Prostate gland (tissue), 2 donors: ENCODE measurements at regions not wholly inside any gene's neighbourhood (a gene's known extent, or its start where the extent isn't known, plus 50 kb on each side); places are given as distances from the start of the nearest gene placed in this dataset.

Source experiments
- DNase-seq: peaks from one replicate; pipeline ENCODE4 v3.0.0-alpha.2; 2019; ENCODE audit warnings: low spot score
- H3K27ac ChIP-seq, 2 donors: fragments of 200-600 bp; sonication (generic); 2 replicates each; pipeline ENCODE4 v1.5.1; 2017 to 2019
- H3K27me3 ChIP-seq: fragments of 200-600 bp; sonication (generic); replicated peaks from 2 replicates; pipeline ENCODE4 v1.5.1; 2019; ENCODE audit not compliant: insufficient read depth
- H3K36me3 ChIP-seq, 2 donors: fragments of 200-600 bp; sonication (generic); 1 replicate in 1 of 2; 2 replicates in 1 of 2; pipeline versions ENCODE4 v1.5.1 to v1.8.1; 2017 to 2019
- H3K4me1 ChIP-seq: fragments of 200-600 bp; sonication (generic); replicated peaks from 2 replicates; pipeline ENCODE4 v1.5.1; 2019
- H3K4me3 ChIP-seq, 2 donors: fragments of 200-600 bp; sonication (generic); 2 replicates each; pipeline ENCODE4 v1.5.1; 2017 to 2019
- H3K9me3 ChIP-seq: fragments of 200-600 bp; sonication (generic); 2 replicates; pipeline ENCODE4 v1.5.1; 2017
- POLR2A ChIP-seq: fragments of 450-650 bp; IDR thresholded peaks from one replicate; pipeline ENCODE4 v1.6.1; 2016; ENCODE audit warnings: antibody characterized with exemption, mild to moderate bottlenecking
- POLR2AphosphoS5 ChIP-seq: sonication (generic); formaldehyde crosslinking; IDR thresholded peaks from one replicate; pipeline ENCODE4 v1.6.1; 2017; ENCODE audit warnings: antibody characterized with exemption
- WGBS: methylation state at CpG from one replicate; pipeline ENCODE4 v1.1.5; 2018; 5-methylcytosine and 5-hydroxymethylcytosine counted together
- intact Hi-C: fragments of 100-400 bp; cut with DNase I; formaldehyde crosslinking; loops from one replicate; pipeline ENCODE4 v1.14.2; 2022
- TF ChIP-seq, protein P1 (sequence below), 4 experiments: fragments of 200-600 bp in 2 of 4; fragments of 450-650 bp in 2 of 4; sonication (generic) in 2 of 4; IDR thresholded peaks; 1 replicate in 3 of 4; 2 replicates in 1 of 4; pipeline ENCODE4 v1.5.1; 2016 to 2019; ENCODE audit warnings: antibody characterized with exemption in 4 of 4, mild to moderate bottlenecking in 2 of 4, moderate library complexity in 2 of 4

GRCh38 chr5:144798595-144798994 lies 627.9 kb downstream of the KCTD16 start:
- DNase-seq, result no peak
- Histone ChIP-seq H3K4me3 (no peak overlapping the region), H3K4me1 (no peaks in the 10 kb centered on the region), H3K27me3 (no peaks in the 10 kb centered on the region), H3K27ac (no peak overlapping the region), H3K9me3 (no peaks in the 10 kb centered on the region), H3K36me3 (no peaks in the 10 kb centered on the region)
- WGBS, result 60% methylated on average over 1 of the region's 1 CpG
- intact Hi-C loops, result no loop called here
- TF ChIP-seq POLR2A, result no peak
- TF ChIP-seq, protein P1, sequence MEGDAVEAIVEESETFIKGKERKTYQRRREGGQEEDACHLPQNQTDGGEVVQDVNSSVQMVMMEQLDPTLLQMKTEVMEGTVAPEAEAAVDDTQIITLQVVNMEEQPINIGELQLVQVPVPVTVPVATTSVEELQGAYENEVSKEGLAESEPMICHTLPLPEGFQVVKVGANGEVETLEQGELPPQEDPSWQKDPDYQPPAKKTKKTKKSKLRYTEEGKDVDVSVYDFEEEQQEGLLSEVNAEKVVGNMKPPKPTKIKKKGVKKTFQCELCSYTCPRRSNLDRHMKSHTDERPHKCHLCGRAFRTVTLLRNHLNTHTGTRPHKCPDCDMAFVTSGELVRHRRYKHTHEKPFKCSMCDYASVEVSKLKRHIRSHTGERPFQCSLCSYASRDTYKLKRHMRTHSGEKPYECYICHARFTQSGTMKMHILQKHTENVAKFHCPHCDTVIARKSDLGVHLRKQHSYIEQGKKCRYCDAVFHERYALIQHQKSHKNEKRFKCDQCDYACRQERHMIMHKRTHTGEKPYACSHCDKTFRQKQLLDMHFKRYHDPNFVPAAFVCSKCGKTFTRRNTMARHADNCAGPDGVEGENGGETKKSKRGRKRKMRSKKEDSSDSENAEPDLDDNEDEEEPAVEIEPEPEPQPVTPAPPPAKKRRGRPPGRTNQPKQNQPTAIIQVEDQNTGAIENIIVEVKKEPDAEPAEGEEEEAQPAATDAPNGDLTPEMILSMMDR (IDR thresholded peaks at IDR 0.05), result no peak
- no peak for TF ChIP-seq POLR2AphosphoS5

DNA sequence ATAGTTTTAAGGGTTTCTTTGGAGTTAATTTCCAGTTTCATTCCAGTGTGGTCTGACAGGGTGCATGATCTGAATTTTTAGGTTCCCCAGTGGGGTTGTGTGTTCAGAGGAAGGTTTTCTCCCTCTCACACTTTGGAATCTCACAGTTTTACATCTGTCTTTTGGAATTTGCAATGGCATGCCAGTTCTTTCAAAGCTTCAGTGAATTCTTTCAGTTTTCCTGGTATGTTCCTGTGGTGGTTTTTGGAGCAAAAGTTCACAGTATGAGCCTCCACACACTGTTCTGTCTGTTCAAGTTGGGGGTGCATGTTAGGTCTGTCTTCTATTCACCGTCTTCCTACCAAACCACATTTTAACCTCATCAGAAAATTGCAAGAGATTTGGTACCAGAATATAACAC lies 624.2 kb downstream of the KCTD16 start:
- Histone ChIP-seq H3K27ac (no peak overlapping the region), H3K27me3 (no peaks in the 10 kb centered on the region), H3K4me3 (no peak overlapping the region), H3K36me3 (no peaks in the 10 kb centered on the region), H3K9me3 (no peaks in the 10 kb centered on the region), H3K4me1 (no peaks in the 10 kb centered on the region)
- TF ChIP-seq POLR2A (no peak), POLR2AphosphoS5 (no peak)
- TF ChIP-seq, protein P1 (IDR thresholded peaks at IDR 0.05), result no peak
- intact Hi-C loops, result no loop called here
- WGBS, result 84% methylated on average over 1 of the region's 1 CpG
- DNase-seq, result no peak

DNA sequence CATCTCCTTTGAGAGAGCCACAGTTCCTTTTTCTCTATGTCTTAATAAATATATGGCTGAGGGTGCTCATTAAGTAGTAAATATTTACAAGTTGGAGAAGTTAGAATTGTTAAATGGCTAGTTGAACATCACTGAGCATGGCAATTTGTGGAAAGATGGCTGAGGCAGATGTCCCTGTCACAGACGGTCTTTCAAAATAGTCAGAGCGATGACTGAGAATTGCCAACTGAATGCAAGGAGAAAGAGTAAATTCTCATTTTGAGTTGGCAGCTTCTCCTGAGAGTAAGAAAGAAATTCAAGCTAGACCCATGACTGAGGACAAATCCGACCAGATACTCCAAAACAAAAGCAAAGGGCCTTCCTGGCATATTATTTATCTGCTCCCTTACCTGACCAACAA lies 617.9 kb downstream of the KCTD16 start:
- TF ChIP-seq, protein P1 (IDR thresholded peaks at IDR 0.05), result no peak
- TF ChIP-seq POLR2AphosphoS5 (no peak), POLR2A (no peak)
- 68% methylated on average over 3 of the region's 3 CpGs for WGBS
- Histone ChIP-seq H3K4me1 (no peaks in the 10 kb centered on the region), H3K27ac (no peak overlapping the region), H3K9me3 (no peaks in the 10 kb centered on the region), H3K27me3 (no peaks in the 10 kb centered on the region), H3K4me3 (no peak overlapping the region), H3K36me3 (no peaks in the 10 kb centered on the region)
- DNase-seq, result no peak
- intact Hi-C loops, result no loop called here

GRCh38 chr5:144788046-144788445 lies 617.4 kb downstream of the KCTD16 start:
- no peak for TF ChIP-seq POLR2AphosphoS5
- no peak for TF ChIP-seq POLR2A
- TF ChIP-seq, protein P1 (IDR thresholded peaks at IDR 0.05), result no peak
- intact Hi-C loops, result no loop called here
- Histone ChIP-seq H3K4me1 (no peaks in the 10 kb centered on the region), H3K4me3 (no peak overlapping the region), H3K36me3 (no peaks in the 10 kb centered on the region), H3K27ac (no peak overlapping the region), H3K27me3 (no peaks in the 10 kb centered on the region), H3K9me3 (no peaks in the 10 kb centered on the region)
- no peak for DNase-seq
- 76% methylated on average over 1 of the region's 1 CpG for WGBS

DNA sequence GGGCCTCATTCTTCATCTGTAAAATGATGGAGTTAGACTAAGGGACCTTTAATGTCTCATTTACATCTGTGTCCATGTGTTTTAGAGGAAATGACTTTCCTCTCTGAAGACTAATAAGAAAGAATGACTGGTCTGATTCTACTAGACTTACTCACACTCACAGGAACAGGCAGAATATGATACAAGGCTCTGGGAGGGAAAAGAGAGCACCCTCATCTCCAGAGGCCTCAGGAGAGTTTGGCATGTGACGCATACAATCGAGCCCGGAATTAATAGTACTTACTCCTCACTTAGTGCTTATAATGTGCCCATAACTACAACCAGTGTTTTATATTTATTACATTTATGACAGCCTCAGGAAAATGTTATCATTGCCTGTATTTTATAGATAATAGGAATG lies 608.7 kb downstream of the KCTD16 start:
- DNase-seq, result no peak
- H3K27ac ChIP-seq, result no peak overlapping the region
- H3K4me3 ChIP-seq, result no peak overlapping the region
- TF ChIP-seq POLR2A (no peak), POLR2AphosphoS5 (no peak)
- TF ChIP-seq, protein P1 (IDR thresholded peaks at IDR 0.05), result no peak
- no peaks in the 10 kb centered on the region for H3K9me3 ChIP-seq
- H3K4me1 ChIP-seq, result no peaks in the 10 kb centered on the region
- WGBS, result 91% methylated on average over 3 of the region's 3 CpGs
- intact Hi-C loops, result no loop called here
- H3K27me3 ChIP-seq, result no peaks in the 10 kb centered on the region
- H3K36me3 ChIP-seq, result no peaks in the 10 kb centered on the region
